Hepatocyte (in vitro differentiated cells): ENCODE measurements at regions not wholly inside any gene's neighbourhood (a gene's known extent, or its start where the extent isn't known, plus 50 kb on each side); places are given as distances from the start of the nearest gene placed in this dataset.

ENCODE experiments used
- DNase-seq: peaks from one replicate; pipeline ENCODE4 v3.0.0-alpha.2; 2016; ENCODE audit warnings: low spot score
- H2AFZ ChIP-seq: fragments of 200-600 bp; sonication (generic); 2 replicates; pipeline ENCODE4 v1.6.0; 2016; ENCODE audit warnings: antibody characterized with exemption, mild to moderate bottlenecking
- H3K27ac ChIP-seq: fragments of 200-600 bp; sonication (generic); 2 replicates; pipeline ENCODE4 v1.5.1; 2016; ENCODE audit warnings: mild to moderate bottlenecking
- H3K27me3 ChIP-seq: fragments of 200-600 bp; sonication (generic); 2 replicates; pipeline ENCODE4 v1.6.1; 2016
- H3K36me3 ChIP-seq: fragments of 200-600 bp; sonication (generic); replicated peaks from 2 replicates; pipeline ENCODE4 v1.5.1; 2016; ENCODE audit warnings: low read depth; ENCODE audit not compliant: insufficient read depth
- H3K4me1 ChIP-seq: fragments of 200-600 bp; sonication (generic); 2 replicates; pipeline ENCODE4 v1.5.1; 2016; ENCODE audit warnings: mild to moderate bottlenecking, moderate library complexity; ENCODE audit not compliant: insufficient read depth
- H3K4me2 ChIP-seq: fragments of 200-600 bp; sonication (generic); 2 replicates; pipeline ENCODE4 v1.6.0; 2016
- H3K4me3 ChIP-seq: fragments of 200-600 bp; sonication (generic); 2 replicates; pipeline ENCODE4 v1.5.1; 2016; ENCODE audit warnings: mild to moderate bottlenecking
- H3K79me2 ChIP-seq: fragments of 200-600 bp; sonication (generic); 2 replicates; pipeline ENCODE4 v1.6.0; 2017; ENCODE audit warnings: mild to moderate bottlenecking
- H3K9me2 ChIP-seq: fragments of 200-600 bp; sonication (generic); replicated peaks from 2 replicates; pipeline ENCODE4 v1.6.0; 2017; ENCODE audit warnings: mild to moderate bottlenecking; ENCODE audit not compliant: insufficient read depth
- H3K9me3 ChIP-seq: fragments of 200-600 bp; sonication (generic); 2 replicates; pipeline ENCODE4 v1.5.1; 2016; ENCODE audit warnings: low read depth, mild to moderate bottlenecking
- H4K20me1 ChIP-seq: fragments of 200-600 bp; sonication (generic); 2 replicates; pipeline ENCODE4 v1.6.0; 2016; ENCODE audit warnings: mild to moderate bottlenecking; ENCODE audit not compliant: insufficient read depth, poor library complexity, severe bottlenecking
- CTCF ChIP-seq: fragments of 200-600 bp; sonication (generic); IDR thresholded peaks from 2 replicates; pipeline ENCODE4 v1.5.1; 2016; ENCODE audit warnings: antibody characterized with exemption, mild to moderate bottlenecking; ENCODE audit not compliant: poor library complexity
- EZH2 ChIP-seq: fragments of 200-600 bp; sonication (generic); IDR thresholded peaks from 2 replicates; pipeline ENCODE4 v1.6.1; 2016; ENCODE audit warnings: antibody characterized with exemption, mild to moderate bottlenecking, borderline replicate concordance
- EZH2phosphoT487 ChIP-seq: fragments of 200-600 bp; sonication (generic); IDR thresholded peaks from one replicate; pipeline ENCODE4 v1.6.1; 2018; ENCODE audit warnings: antibody characterized with exemption, mild to moderate bottlenecking, low read depth, moderate library complexity; ENCODE audit not compliant: unreplicated experiment, severe bottlenecking
- WGBS: methylation state at CpG from one replicate; pipeline ENCODE4 v1.1.6; 2016; ENCODE audit warnings: low lambda C conversion rate; ENCODE audit errors: missing lambda C conversion rate; 5-methylcytosine and 5-hydroxymethylcytosine counted together

GRCh38 chr18:39781565-39781964 lies 2173.5 kb upstream of the PIK3C3 start:
- Histone ChIP-seq H4K20me1 (no peaks in the 10 kb centered on the region), H3K4me1 (no peaks in the 10 kb centered on the region), H3K27ac (no peak overlapping the region), H3K27me3 (no peaks in the 10 kb centered on the region), H3K4me2 (no peak overlapping the region), H3K79me2 (no peaks in the 10 kb centered on the region), H3K4me3 (no peak overlapping the region), H2AFZ (no peak overlapping the region), H3K36me3 (no peaks in the 10 kb centered on the region), H3K9me3 (no peaks in the 10 kb centered on the region), H3K9me2 (no peaks in the 10 kb centered on the region)
- WGBS: 92% methylated on average over 6 of the region's 6 CpGs
- DNase-seq: no peak
- TF ChIP-seq EZH2 (no peak), EZH2phosphoT487 (no peak), CTCF (no peak)

GRCh38 chr18:39780774-39781173 lies 2174.3 kb upstream of the PIK3C3 start:
- H4K20me1 ChIP-seq: no peaks in the 10 kb centered on the region
- H3K9me3 ChIP-seq: no peaks in the 10 kb centered on the region
- WGBS: 76% methylated on average over 4 of the region's 4 CpGs
- no peak overlapping the region for H3K27ac ChIP-seq
- no peaks in the 10 kb centered on the region for H3K27me3 ChIP-seq
- DNase-seq: no peak
- TF ChIP-seq EZH2phosphoT487 (no peak), EZH2 (no peak), CTCF (no peak)
- no peak overlapping the region for H2AFZ ChIP-seq
- H3K9me2 ChIP-seq: no peaks in the 10 kb centered on the region
- H3K79me2 ChIP-seq: no peaks in the 10 kb centered on the region
- H3K4me1 ChIP-seq: no peaks in the 10 kb centered on the region
- H3K36me3 ChIP-seq: no peaks in the 10 kb centered on the region
- no peak overlapping the region for H3K4me2 ChIP-seq
- H3K4me3 ChIP-seq: no peak overlapping the region

GRCh38 chr18:39779926-39780325 lies 2175.1 kb upstream of the PIK3C3 start:
- H3K4me1 ChIP-seq: no peaks in the 10 kb centered on the region
- no peak overlapping the region for H2AFZ ChIP-seq
- no peak overlapping the region for H3K4me3 ChIP-seq
- no peak overlapping the region for H3K27ac ChIP-seq
- H3K27me3 ChIP-seq: no peaks in the 10 kb centered on the region
- no peaks in the 10 kb centered on the region for H3K36me3 ChIP-seq
- WGBS: 88% methylated on average over 2 of the region's 2 CpGs
- no peaks in the 10 kb centered on the region for H4K20me1 ChIP-seq
- no peaks in the 10 kb centered on the region for H3K79me2 ChIP-seq
- no peak overlapping the region for H3K4me2 ChIP-seq
- H3K9me2 ChIP-seq: no peaks in the 10 kb centered on the region
- H3K9me3 ChIP-seq: no peaks in the 10 kb centered on the region
- DNase-seq: no peak
- TF ChIP-seq EZH2phosphoT487 (no peak), CTCF (no peak), EZH2 (no peak)

GRCh38 chr18:39776766-39777165 lies 2178.3 kb upstream of the PIK3C3 start:
- TF ChIP-seq CTCF: no peak
- TF ChIP-seq EZH2: no peak
- no peak for TF ChIP-seq EZH2phosphoT487
- no peak for DNase-seq
- Histone ChIP-seq H3K79me2 (no peaks in the 10 kb centered on the region), H2AFZ (no peak overlapping the region), H3K9me2 (no peaks in the 10 kb centered on the region), H3K4me3 (no peak overlapping the region), H4K20me1 (no peaks in the 10 kb centered on the region), H3K27ac (no peak overlapping the region), H3K9me3 (no peaks in the 10 kb centered on the region), H3K4me2 (no peak overlapping the region), H3K27me3 (no peaks in the 10 kb centered on the region), H3K36me3 (no peaks in the 10 kb centered on the region), H3K4me1 (no peaks in the 10 kb centered on the region)
